ENCODE measurements at regions not wholly inside any gene's neighbourhood (a gene's known extent, or its start where the extent isn't known, plus 50 kb on each side); places are given as distances from the start of the nearest gene placed in this dataset.
A peak's percentile ranks its signal among the peaks of the same experiment; 100 is the strongest.

- no peak for ATAC-seq
- peak; percentile 32 for DNase-seq (ENCODE audit: low spot score)
These were observed 152.4 kb downstream of the TEX29 start for GRCh38 chr13:111472559-111473460.

- peak; percentile 91 for ATAC-seq
- DNase-seq (ENCODE audit: low spot score) = peak; percentile 44
These were observed 153.9 kb downstream of the TEX29 start for GRCh38 chr13:111474136-111475002.

GRCh38 chr13:111475488-111475887, 155.0 kb downstream of the TEX29 start:
- DNase-seq (ENCODE audit: low spot score) (no peak), ATAC-seq (no peak)

- ATAC-seq (no peak), DNase-seq (ENCODE audit: low spot score) (no peak)
These were observed 155.8 kb downstream of the TEX29 start for GRCh38 chr13:111476197-111476596.

GRCh38 chr13:111479412-111479811, 159.0 kb downstream of the TEX29 start:
- DNase-seq (ENCODE audit: low spot score) = peak; percentile 32

GRCh38 chr13:111480503-111480902, 160.1 kb downstream of the TEX29 start:
- ATAC-seq = no peak
- no peak for DNase-seq (ENCODE audit: low spot score)

More at GRCh38 chr13:111479412-111479811, 159.0 kb downstream of the TEX29 start:
- ATAC-seq = no peak

- ATAC-seq = no peak
- DNase-seq (ENCODE audit: low spot score) = peak; percentile 28
These were observed 160.5 kb downstream of the TEX29 start for GRCh38 chr13:111480976-111481375.

- peak; percentile 22 for DNase-seq (ENCODE audit: low spot score)
These were observed 161.7 kb downstream of the TEX29 start for GRCh38 chr13:111482126-111482525.

GRCh38 chr13:111482806-111483620, 162.6 kb downstream of the TEX29 start:
- ATAC-seq (no peak), DNase-seq (ENCODE audit: low spot score) (peak; percentile 30)

More at GRCh38 chr13:111482126-111482525, 161.7 kb downstream of the TEX29 start:
- no peak for ATAC-seq

GRCh38 chr13:111483621-111483987, 163.2 kb downstream of the TEX29 start:
- DNase-seq (ENCODE audit: low spot score) (peak; percentile 18), ATAC-seq (no peak)

- DNase-seq (ENCODE audit: low spot score) (peak; percentile 24), ATAC-seq (no peak)
These were observed 163.9 kb downstream of the TEX29 start for GRCh38 chr13:111484141-111484925.

- DNase-seq (ENCODE audit: low spot score) (no peak), ATAC-seq (no peak)
These were observed 164.5 kb downstream of the TEX29 start for GRCh38 chr13:111484959-111485358.

GRCh38 chr13:111485491-111486250, 165.2 kb downstream of the TEX29 start:
- DNase-seq (ENCODE audit: low spot score) (peak; percentile 19), ATAC-seq (no peak)

- ATAC-seq (no peak), DNase-seq (ENCODE audit: low spot score) (peak; percentile 21)
These were observed 165.9 kb downstream of the TEX29 start for GRCh38 chr13:111486331-111486730.

- ATAC-seq (no peak), DNase-seq (ENCODE audit: low spot score) (no peak)
These were observed 166.4 kb downstream of the TEX29 start for GRCh38 chr13:111486801-111487200.

- ATAC-seq (no peak), DNase-seq (ENCODE audit: low spot score) (no peak)
These were observed 168.2 kb downstream of the TEX29 start for GRCh38 chr13:111488486-111489132.

- DNase-seq (ENCODE audit: low spot score) (no peak), ATAC-seq (no peak)
These were observed 168.9 kb downstream of the TEX29 start for GRCh38 chr13:111489301-111489700.

- no peak for ATAC-seq
- no peak for DNase-seq (ENCODE audit: low spot score)
These were observed 170.2 kb downstream of the TEX29 start for GRCh38 chr13:111490611-111491010.

GRCh38 chr13:111491021-111491420, 170.6 kb downstream of the TEX29 start:
- no peak for DNase-seq (ENCODE audit: low spot score)
- no peak for ATAC-seq

All from left lobe of liver (tissue), 2 donors.